ENCODE measurements at regions not wholly inside any gene's neighbourhood (a gene's known extent, or its start where the extent isn't known, plus 50 kb on each side); places are given as distances from the start of the nearest gene placed in this dataset.

GRCh38 chr14:62645649-62646048 lies 399.6 kb downstream of the KCNH5 start:
- TF ChIP-seq JUN (IDR thresholded peaks at IDR 0.05; ENCODE audit: borderline replicate concordance, low read depth, low read length): no peak
- TF ChIP-seq JUN (CRISPR knock-in tag; IDR thresholded peaks at IDR 0.05; ENCODE audit: borderline replicate concordance): no peak
- TF ChIP-seq MYC (IDR thresholded peaks at IDR 0.05; ENCODE audit: low read depth, low read length): no peak
- no peak for TF ChIP-seq MYC (CRISPR knock-in tag; IDR thresholded peaks at IDR 0.05; ENCODE audit: borderline replicate concordance, low read depth)
- no peak for TF ChIP-seq ELF2 (CRISPR knock-in tag; IDR thresholded peaks at IDR 0.05)
- no peak for TF ChIP-seq ATF6 (CRISPR knock-in tag; IDR thresholded peaks at IDR 0.05)
- no peak for TF ChIP-seq HCFC1 (IDR thresholded peaks at IDR 0.05; ENCODE audit: low read depth, low read length)
- no peak for TF ChIP-seq EP300 (IDR thresholded peaks at IDR 0.05; ENCODE audit: low read length)
- no peak for TF ChIP-seq CTCF (IDR thresholded peaks at IDR 0.05 in 2 of 3, conservative IDR thresholded peaks at IDR 0.05 in 1 of 3; ENCODE audit: insufficient read depth in 2 of 3, low read depth in 1 of 3, low read length in 3 of 3)
- no peak for TF ChIP-seq POLR2AphosphoS5 (IDR thresholded peaks at IDR 0.05; ENCODE audit: control insufficient read depth, insufficient read depth, low read depth, low read length)
- no peak for TF ChIP-seq POLR2A (conservative IDR thresholded peaks at IDR 0.05)
- no peak for TF ChIP-seq ZKSCAN1 (IDR thresholded peaks at IDR 0.05; ENCODE audit: low read depth, low read length)
- no peak for TF ChIP-seq CGGBP1 (CRISPR knock-in tag; IDR thresholded peaks at IDR 0.05)
- TF ChIP-seq TAF1 (IDR thresholded peaks at IDR 0.05; ENCODE audit: control insufficient read depth, extremely low read depth, insufficient read depth, low read length, severe bottlenecking): no peak
- TF ChIP-seq CBX1 (IDR thresholded peaks at IDR 0.05; ENCODE audit: low read depth): no peak
- no peak for TF ChIP-seq ESRRA (IDR thresholded peaks at IDR 0.05; ENCODE audit: borderline replicate concordance, low read depth)
